Mucosa of descending colon (tissue), 3 donors: ENCODE measurements at regions not wholly inside any gene's neighbourhood (a gene's known extent, or its start where the extent isn't known, plus 50 kb on each side); places are given as distances from the start of the nearest gene placed in this dataset.
A peak's percentile ranks its signal among the peaks of the same experiment; 100 is the strongest.

Experiments
- ATAC-seq: fragments of 200-7000 bp; cut with Tn5 transposase; one replicate; pipeline ENCODE4 v1.9.1; 2020; ENCODE audit warnings: mild to moderate bottlenecking, moderate library complexity
- DNase-seq, 3 donors: peaks; one replicate each; pipeline ENCODE4 v3.0.0-alpha.2; 2020
- H3K36me3 ChIP-seq: fragments of 200-600 bp; one replicate; pipeline ENCODE4 v1.8.0; 2021; ENCODE audit warnings: low read depth, mild to moderate bottlenecking
- H3K4me1 ChIP-seq: fragments of 200-600 bp; one replicate; pipeline ENCODE4 v1.8.0; 2021; ENCODE audit warnings: low read depth, mild to moderate bottlenecking
- H3K4me3 ChIP-seq: fragments of 200-600 bp; one replicate; pipeline ENCODE4 v1.8.0; 2021; ENCODE audit warnings: mild to moderate bottlenecking
- H3K9me3 ChIP-seq: fragments of 200-600 bp; one replicate; pipeline ENCODE4 v1.8.0; 2021; ENCODE audit warnings: mild to moderate bottlenecking
- CTCF ChIP-seq: fragments of 200-600 bp; IDR thresholded peaks from one replicate; pipeline ENCODE4 v1.8.0; 2022; ENCODE audit warnings: antibody characterized with exemption, mild to moderate bottlenecking
- intact Hi-C, 2 donors: fragments of 100-400 bp; cut with DNase I in 1 of 2; cut with micrococcal nuclease in 1 of 2; formaldehyde crosslinking; loops; one replicate each; pipeline versions ENCODE4 v1.11.0 to v1.11.1; 2022; cut with DNase I, micrococcal nuclease
- donor health status: DM: no; HTN: no; CAD: no; lungs with moderate emphysema.
- donor health status: DM: no; HTN: no; CAD: no.
- donor health status: DM: no; HTN: yes; CAD: no.

GRCh38 chr5:163369776-163370385, 67.5 kb upstream of the CCNG1 start:
- intact Hi-C loops: no loop called here
- no peak for DNase-seq
- H3K4me1 ChIP-seq: peaks cover 17% of the 10 kb centered on the region
- no peaks in the 10 kb centered on the region for H3K9me3 ChIP-seq
- no peaks in the 10 kb centered on the region for H3K36me3 ChIP-seq
- no peak overlapping the region for H3K4me3 ChIP-seq
- no peak for TF ChIP-seq CTCF
- ATAC-seq: no peak

- ATAC-seq (peak; percentile 94), DNase-seq (no peak)
- H3K4me1 ChIP-seq: peaks cover 20% of the 10 kb centered on the region
- H3K4me3 ChIP-seq: no peak overlapping the region
- intact Hi-C loops: no loop called here
- H3K36me3 ChIP-seq: no peaks in the 10 kb centered on the region
- no peaks in the 10 kb centered on the region for H3K9me3 ChIP-seq
- no peak for TF ChIP-seq CTCF
These were observed 63.8 kb upstream of the CCNG1 start for GRCh38 chr5:163373436-163374084.

- intact Hi-C loops: no loop called here
- no peak for TF ChIP-seq CTCF
These were observed 59.4 kb upstream of the CCNG1 start for GRCh38 chr5:163377982-163378381.

GRCh38 chr5:163379298-163380155, 57.9 kb upstream of the CCNG1 start:
- peak; percentile 93 for ATAC-seq
- no peak for TF ChIP-seq CTCF
- DNase-seq: no peak
- Histone ChIP-seq H3K9me3 (no peaks in the 10 kb centered on the region), H3K4me1 (peaks cover 18% of the 10 kb centered on the region), H3K4me3 (no peak overlapping the region), H3K36me3 (no peaks in the 10 kb centered on the region)
- intact Hi-C loops: no loop called here

More at GRCh38 chr5:163377982-163378381, 59.4 kb upstream of the CCNG1 start:
- Histone ChIP-seq H3K4me3 (no peak overlapping the region), H3K9me3 (no peaks in the 10 kb centered on the region), H3K36me3 (no peaks in the 10 kb centered on the region), H3K4me1 (peaks cover 20% of the 10 kb centered on the region)
- no peak for ATAC-seq
- DNase-seq: no peak

- Histone ChIP-seq H3K36me3 (no peaks in the 10 kb centered on the region), H3K9me3 (no peaks in the 10 kb centered on the region), H3K4me3 (no peak overlapping the region), H3K4me1 (peaks cover 10% of the 10 kb centered on the region)
- intact Hi-C loops: no loop called here
- ATAC-seq (peak; percentile 34), DNase-seq (no peak)
- no peak for TF ChIP-seq CTCF
These were observed 55.6 kb upstream of the CCNG1 start for GRCh38 chr5:163381832-163382231.
